NT2/D1 (cell line): ENCODE measurements at regions not wholly inside any gene's neighbourhood (a gene's known extent, or its start where the extent isn't known, plus 50 kb on each side); places are given as distances from the start of the nearest gene placed in this dataset.

Experiments used
- SUZ12 ChIP-seq: IDR thresholded peaks from 2 replicates; pipeline ENCODE4 v1.6.1; 2011; ENCODE audit not compliant: insufficient read length, insufficient read depth; ENCODE audit errors: extremely low read depth
- YY1 ChIP-seq: IDR thresholded peaks from 2 replicates; pipeline ENCODE4 v1.6.1; 2011; ENCODE audit not compliant: insufficient read length, insufficient read depth
- ZNF274 ChIP-seq: IDR thresholded peaks from 2 replicates; pipeline ENCODE4 v1.6.1; 2011; ENCODE audit warnings: mild to moderate bottlenecking, low read depth, low read length

DNA sequence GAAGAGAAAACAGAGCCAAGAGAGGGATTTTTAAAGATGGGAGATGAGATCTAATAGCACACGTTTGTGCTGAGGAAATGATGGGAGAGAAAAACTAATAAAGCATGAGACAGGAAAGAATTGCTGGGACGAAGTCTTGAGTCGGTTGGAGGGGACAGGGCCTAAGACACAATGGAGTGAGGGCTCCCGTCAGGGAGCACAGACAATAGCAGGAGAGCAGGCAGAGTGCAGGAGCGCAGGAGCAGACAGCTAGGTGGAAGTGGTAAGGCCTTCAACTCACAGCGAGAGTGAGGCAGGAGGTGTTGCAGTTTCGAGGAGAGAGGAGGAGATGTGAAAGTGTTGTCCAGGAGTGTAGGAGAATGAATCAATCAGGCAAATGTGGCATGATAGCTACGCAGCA, 59.9 kb upstream of the SOX13 start:
- TF ChIP-seq ZNF274, result no peak
- TF ChIP-seq YY1, result no peak
- no peak for TF ChIP-seq SUZ12
